Loucy (cell line): ENCODE measurements at regions not wholly inside any gene's neighbourhood (a gene's known extent, or its start where the extent isn't known, plus 50 kb on each side); places are given as distances from the start of the nearest gene placed in this dataset.

Source experiments
- H2AFZ ChIP-seq: fragments of 200-600 bp; sonication (generic); 2 replicates; pipeline ENCODE4 v1.6.0; 2016; ENCODE audit warnings: antibody characterized with exemption, mild to moderate bottlenecking, low read length, moderate library complexity
- H3F3A ChIP-seq: fragments of 200-600 bp; 2 replicates; pipeline ENCODE4 v1.6.0; 2016; ENCODE audit warnings: antibody characterized with exemption, low read depth, mild to moderate bottlenecking
- H3K27me3 ChIP-seq: fragments of 200-600 bp; sonication (generic); 2 replicates; pipeline ENCODE4 v1.6.1; 2014; ENCODE audit warnings: low read length, mild to moderate bottlenecking; ENCODE audit not compliant: insufficient read depth, poor library complexity, severe bottlenecking
- H3K36me3 ChIP-seq: fragments of 200-600 bp; sonication (generic); 2 replicates; pipeline ENCODE4 v1.6.1; 2016; ENCODE audit warnings: low read length; ENCODE audit not compliant: insufficient read depth
- H3K4me1 ChIP-seq: fragments of 200-600 bp; sonication (generic); 2 replicates; pipeline ENCODE4 v1.5.1; 2014; ENCODE audit warnings: low read length, mild to moderate bottlenecking; ENCODE audit not compliant: insufficient read depth, poor library complexity, severe bottlenecking
- H3K4me2 ChIP-seq: fragments of 200-600 bp; sonication (generic); 2 replicates; pipeline ENCODE4 v1.6.0; 2014; ENCODE audit warnings: antibody characterized with exemption, low read length, low read depth, mild to moderate bottlenecking; ENCODE audit not compliant: poor library complexity, severe bottlenecking
- H3K4me3 ChIP-seq: fragments of 200-600 bp; sonication (generic); 2 replicates; pipeline ENCODE4 v1.5.1; 2014; ENCODE audit warnings: low read length, mild to moderate bottlenecking, mixed read lengths; ENCODE audit not compliant: poor library complexity, severe bottlenecking
- H3K79me2 ChIP-seq: fragments of 200-600 bp; sonication (generic); 2 replicates; pipeline ENCODE4 v1.6.1; 2014; ENCODE audit warnings: low read length; ENCODE audit not compliant: insufficient read depth
- H3K9ac ChIP-seq: fragments of 200-600 bp; sonication (generic); 2 replicates; pipeline ENCODE4 v1.6.0; 2014; ENCODE audit warnings: mild to moderate bottlenecking, low read depth, low read length, moderate library complexity; ENCODE audit not compliant: poor library complexity, severe bottlenecking
- H3K9me2 ChIP-seq: fragments of 200-600 bp; sonication (generic); replicated peaks from 2 replicates; pipeline ENCODE4 v1.6.1; 2016; ENCODE audit warnings: low read depth, low read length, mixed read lengths
- H3K9me3 ChIP-seq: fragments of 200-600 bp; sonication (generic); 2 replicates; pipeline ENCODE4 v1.6.1; 2014; ENCODE audit warnings: mild to moderate bottlenecking, antibody characterized with exemption, low read length, low read depth; ENCODE audit not compliant: insufficient read depth
- H4K20me1 ChIP-seq: fragments of 200-600 bp; sonication (generic); 2 replicates; pipeline ENCODE4 v1.6.0; 2014; ENCODE audit warnings: antibody characterized with exemption, low read length, mild to moderate bottlenecking; ENCODE audit not compliant: insufficient read depth, poor library complexity, severe bottlenecking
- EZH2phosphoT487 ChIP-seq: fragments of 200-600 bp; IDR thresholded peaks from 2 replicates; pipeline ENCODE4 v1.6.1; 2018; ENCODE audit warnings: antibody characterized with exemption, mild to moderate bottlenecking, moderate library complexity, borderline replicate concordance
- TF ChIP-seq, protein P1 (sequence below): fragments of 200-600 bp; sonication (generic); conservative IDR thresholded peaks from 2 replicates; pipeline ENCODE4 v1.5.1; 2014; ENCODE audit warnings: mild to moderate bottlenecking, antibody characterized with exemption, low read length

GRCh38 chr2:14420851-14421250 lies 211.7 kb upstream of the LRATD1 start:
- H3K9ac ChIP-seq, result no peak overlapping the region
- no peaks in the 10 kb centered on the region for H4K20me1 ChIP-seq
- no peaks in the 10 kb centered on the region for H3F3A ChIP-seq
- H3K4me3 ChIP-seq, result no peak overlapping the region
- no peaks in the 10 kb centered on the region for H3K27me3 ChIP-seq
- no peaks in the 10 kb centered on the region for H3K9me2 ChIP-seq
- TF ChIP-seq EZH2phosphoT487, result no peak
- TF ChIP-seq, protein P1, sequence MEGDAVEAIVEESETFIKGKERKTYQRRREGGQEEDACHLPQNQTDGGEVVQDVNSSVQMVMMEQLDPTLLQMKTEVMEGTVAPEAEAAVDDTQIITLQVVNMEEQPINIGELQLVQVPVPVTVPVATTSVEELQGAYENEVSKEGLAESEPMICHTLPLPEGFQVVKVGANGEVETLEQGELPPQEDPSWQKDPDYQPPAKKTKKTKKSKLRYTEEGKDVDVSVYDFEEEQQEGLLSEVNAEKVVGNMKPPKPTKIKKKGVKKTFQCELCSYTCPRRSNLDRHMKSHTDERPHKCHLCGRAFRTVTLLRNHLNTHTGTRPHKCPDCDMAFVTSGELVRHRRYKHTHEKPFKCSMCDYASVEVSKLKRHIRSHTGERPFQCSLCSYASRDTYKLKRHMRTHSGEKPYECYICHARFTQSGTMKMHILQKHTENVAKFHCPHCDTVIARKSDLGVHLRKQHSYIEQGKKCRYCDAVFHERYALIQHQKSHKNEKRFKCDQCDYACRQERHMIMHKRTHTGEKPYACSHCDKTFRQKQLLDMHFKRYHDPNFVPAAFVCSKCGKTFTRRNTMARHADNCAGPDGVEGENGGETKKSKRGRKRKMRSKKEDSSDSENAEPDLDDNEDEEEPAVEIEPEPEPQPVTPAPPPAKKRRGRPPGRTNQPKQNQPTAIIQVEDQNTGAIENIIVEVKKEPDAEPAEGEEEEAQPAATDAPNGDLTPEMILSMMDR, result no peak
- H3K9me3 ChIP-seq, result no peaks in the 10 kb centered on the region
- H3K36me3 ChIP-seq, result no peaks in the 10 kb centered on the region
- no peaks in the 10 kb centered on the region for H3K4me1 ChIP-seq
- no peaks in the 10 kb centered on the region for H3K79me2 ChIP-seq
- H2AFZ ChIP-seq, result no peak overlapping the region
- H3K4me2 ChIP-seq, result no peak overlapping the region

DNA sequence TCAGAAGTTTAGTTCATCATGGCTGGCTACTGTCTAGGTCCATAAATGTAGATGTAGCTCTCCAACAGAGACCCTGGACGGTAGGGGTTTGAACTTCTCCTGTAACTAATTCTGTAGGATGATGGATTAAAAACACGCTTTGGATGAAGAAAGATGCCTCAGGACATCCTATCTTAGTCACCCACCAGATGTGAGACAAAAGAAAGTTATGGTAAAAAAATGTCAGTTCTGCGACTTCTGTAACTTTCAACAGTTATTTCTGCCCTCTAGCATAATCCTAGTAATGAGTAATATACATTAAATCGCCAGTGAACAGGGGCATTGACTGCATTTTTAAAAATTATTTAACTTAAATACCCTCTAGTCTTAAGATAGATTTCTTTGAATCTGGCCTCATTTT lies 210.1 kb upstream of the LRATD1 start:
- no peak overlapping the region for H3K9ac ChIP-seq
- H3K27me3 ChIP-seq, result no peaks in the 10 kb centered on the region
- H3F3A ChIP-seq, result no peaks in the 10 kb centered on the region
- no peaks in the 10 kb centered on the region for H3K9me2 ChIP-seq
- no peak overlapping the region for H3K4me2 ChIP-seq
- no peaks in the 10 kb centered on the region for H3K9me3 ChIP-seq
- H3K36me3 ChIP-seq, result no peaks in the 10 kb centered on the region
- no peaks in the 10 kb centered on the region for H3K4me1 ChIP-seq
- no peaks in the 10 kb centered on the region for H4K20me1 ChIP-seq
- H3K4me3 ChIP-seq, result no peak overlapping the region
- no peak overlapping the region for H2AFZ ChIP-seq
- no peak for TF ChIP-seq EZH2phosphoT487
- TF ChIP-seq, protein P1, result no peak
- H3K79me2 ChIP-seq, result no peaks in the 10 kb centered on the region

DNA sequence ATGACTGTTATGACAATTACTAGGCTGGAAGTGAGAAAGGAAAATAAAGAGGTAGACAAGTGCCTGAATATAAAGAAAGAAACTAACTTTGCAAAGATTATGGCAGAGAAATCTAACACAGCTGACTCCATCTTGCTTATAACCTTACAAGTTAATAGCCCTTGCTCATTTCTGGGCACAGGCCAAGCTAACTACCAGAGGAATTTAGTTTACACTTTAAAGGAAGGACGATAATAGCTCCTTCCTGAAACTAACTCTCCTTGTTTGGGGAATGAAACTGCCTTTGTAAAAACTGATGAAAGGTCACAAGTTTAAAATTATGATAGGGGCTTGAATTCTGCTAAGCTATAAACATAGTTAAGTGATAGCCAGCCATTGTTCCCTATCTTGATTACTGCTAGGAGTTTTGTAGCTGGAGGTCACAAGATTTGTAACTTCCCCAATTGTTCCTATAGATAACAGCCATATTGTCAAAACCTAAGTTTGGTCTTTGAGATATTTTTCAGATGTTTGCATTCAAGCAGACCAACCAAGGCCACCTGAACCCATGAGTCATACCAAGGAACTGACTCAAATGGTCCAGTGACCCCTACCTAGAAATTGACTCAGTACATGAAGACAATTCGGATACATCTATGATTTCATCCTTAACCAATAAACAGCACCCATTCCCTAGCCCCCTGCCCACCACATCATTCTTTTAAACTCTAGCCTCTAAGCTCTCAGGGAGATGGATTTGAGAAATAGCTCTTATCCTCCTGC lies 209.2 kb upstream of the LRATD1 start:
- H3K9me2 ChIP-seq, result no peaks in the 10 kb centered on the region
- no peaks in the 10 kb centered on the region for H3F3A ChIP-seq
- no peak overlapping the region for H3K9ac ChIP-seq
- no peaks in the 10 kb centered on the region for H3K4me1 ChIP-seq
- H3K4me3 ChIP-seq, result no peak overlapping the region
- H4K20me1 ChIP-seq, result no peaks in the 10 kb centered on the region
- H3K36me3 ChIP-seq, result no peaks in the 10 kb centered on the region
- no peak overlapping the region for H2AFZ ChIP-seq
- no peaks in the 10 kb centered on the region for H3K9me3 ChIP-seq
- TF ChIP-seq, protein P1, result no peak
- TF ChIP-seq EZH2phosphoT487, result no peak
- H3K4me2 ChIP-seq, result no peak overlapping the region
- no peaks in the 10 kb centered on the region for H3K27me3 ChIP-seq
- no peaks in the 10 kb centered on the region for H3K79me2 ChIP-seq
